ENCODE measurements at regions not wholly inside any gene's neighbourhood (a gene's known extent, or its start where the extent isn't known, plus 50 kb on each side); places are given as distances from the start of the nearest gene placed in this dataset.

GRCh38 chr14:61847861-61848260, 85.6 kb downstream of the SNAPC1 start:
- TF ChIP-seq CTCF (IDR thresholded peaks at IDR 0.05; ENCODE audit: low read depth, low read length) = no peak
- no peak overlapping the region for H3K4me3 ChIP-seq (ENCODE audit: low read depth, low read length)

- no peak overlapping the region for H3K4me3 ChIP-seq (ENCODE audit: low read depth, low read length)
- no peak for TF ChIP-seq CTCF (IDR thresholded peaks at IDR 0.05; ENCODE audit: low read depth, low read length)
Observed at GRCh38 chr14:61854898-61855297, 92.7 kb downstream of the SNAPC1 start.

GRCh38 chr14:61860294-61860918, 98.2 kb downstream of the SNAPC1 start:
- no peak overlapping the region for H3K4me3 ChIP-seq (ENCODE audit: low read depth, low read length)
- TF ChIP-seq CTCF (IDR thresholded peaks at IDR 0.05; ENCODE audit: low read depth, low read length) = peak; percentile 92

GRCh38 chr14:61861320-61861865, 99.2 kb downstream of the SNAPC1 start:
- no peak for TF ChIP-seq CTCF (IDR thresholded peaks at IDR 0.05; ENCODE audit: low read depth, low read length)
- no peak overlapping the region for H3K4me3 ChIP-seq (ENCODE audit: low read depth, low read length)

GRCh38 chr14:61864329-61864898, 102.2 kb downstream of the SNAPC1 start:
- TF ChIP-seq CTCF (IDR thresholded peaks at IDR 0.05; ENCODE audit: low read depth, low read length) = no peak
- no peak overlapping the region for H3K4me3 ChIP-seq (ENCODE audit: low read depth, low read length)

GRCh38 chr14:61866932-61867920, 105.0 kb downstream of the SNAPC1 start:
- no peak overlapping the region for H3K4me3 ChIP-seq (ENCODE audit: low read depth, low read length)
- no peak for TF ChIP-seq CTCF (IDR thresholded peaks at IDR 0.05; ENCODE audit: low read depth, low read length)
